Trophoblast cell (in vitro differentiated cells and primary cell): ENCODE measurements at regions not wholly inside any gene's neighbourhood (a gene's known extent, or its start where the extent isn't known, plus 50 kb on each side); places are given as distances from the start of the nearest gene placed in this dataset.
A peak's percentile ranks its signal among the peaks of the same experiment; 100 is the strongest.

ENCODE experiments used
- DNase-seq, 2 donors: peaks; one replicate each; pipeline ENCODE4 v3.0.0-alpha.2; 2016
- H2AFZ ChIP-seq: 2 replicates; pipeline ENCODE4 v1.6.1; 2013; ENCODE audit warnings: low read length, moderate library complexity, mild to moderate bottlenecking; ENCODE audit not compliant: insufficient read depth, poor library complexity
- H2AK5ac ChIP-seq: 2 replicates; pipeline ENCODE4 v1.6.1; 2013; ENCODE audit warnings: mild to moderate bottlenecking, low read length
- H2BK120ac ChIP-seq: 2 replicates; pipeline ENCODE4 v1.6.1; 2013; ENCODE audit warnings: low read length, mild to moderate bottlenecking, moderate library complexity; ENCODE audit not compliant: insufficient read depth, poor library complexity
- H2BK12ac ChIP-seq: 2 replicates; pipeline ENCODE4 v1.6.1; 2013; ENCODE audit warnings: mild to moderate bottlenecking, low read length, moderate library complexity
- H2BK5ac ChIP-seq: 2 replicates; pipeline ENCODE4 v1.6.1; 2013; ENCODE audit warnings: low read length, low read depth, moderate library complexity, mild to moderate bottlenecking; ENCODE audit not compliant: poor library complexity
- H3K14ac ChIP-seq: 2 replicates; pipeline ENCODE4 v1.6.1; 2013; ENCODE audit warnings: mild to moderate bottlenecking, low read length
- H3K18ac ChIP-seq: 2 replicates; pipeline ENCODE4 v1.6.1; 2013; ENCODE audit warnings: mild to moderate bottlenecking, low read length
- H3K23ac ChIP-seq: 2 replicates; pipeline ENCODE4 v1.6.1; 2013; ENCODE audit warnings: low read length
- H3K27ac ChIP-seq: 2 replicates; pipeline ENCODE4 v1.5.1; 2013; ENCODE audit warnings: low read depth, mild to moderate bottlenecking, inconsistent platforms, low read length, moderate library complexity
- H3K27me3 ChIP-seq: 2 replicates; pipeline ENCODE4 v1.6.1; 2013; ENCODE audit warnings: inconsistent platforms, mild to moderate bottlenecking, low read length, moderate library complexity; ENCODE audit not compliant: insufficient read depth
- H3K36me3 ChIP-seq, 2 experiments: 1 replicate in 1 of 2; 2 replicates in 1 of 2; pipeline ENCODE4 v1.6.1; 2013; ENCODE audit warnings: low read length in 2 of 2, mild to moderate bottlenecking in 2 of 2, moderate library complexity in 1 of 2; ENCODE audit not compliant: insufficient read depth in 2 of 2, control insufficient read depth in 1 of 2
- H3K4ac ChIP-seq: 2 replicates; pipeline ENCODE4 v1.6.1; 2013; ENCODE audit warnings: low read depth, mild to moderate bottlenecking, low read length, moderate library complexity
- H3K4me1 ChIP-seq, 2 experiments: 1 replicate in 1 of 2; 2 replicates in 1 of 2; pipeline ENCODE4 v1.6.1; 2013; ENCODE audit warnings: low read length in 2 of 2, mild to moderate bottlenecking in 2 of 2, moderate library complexity in 1 of 2; ENCODE audit not compliant: insufficient read depth in 2 of 2, control insufficient read depth in 1 of 2
- H3K4me2 ChIP-seq: 2 replicates; pipeline ENCODE4 v1.6.1; 2013; ENCODE audit warnings: inconsistent platforms, mild to moderate bottlenecking, low read length, moderate library complexity
- H3K4me3 ChIP-seq: 2 replicates; pipeline ENCODE4 v1.5.1; 2013; ENCODE audit warnings: mild to moderate bottlenecking, low read depth, low read length, inconsistent platforms
- H3K79me1 ChIP-seq: one replicate; pipeline ENCODE4 v1.6.1; 2013; ENCODE audit warnings: low read length
- H3K79me2 ChIP-seq: 2 replicates; pipeline ENCODE4 v1.6.1; 2013; ENCODE audit warnings: low read length, mild to moderate bottlenecking; ENCODE audit not compliant: control insufficient read depth, insufficient read depth, poor library complexity
- H3K9ac ChIP-seq: 2 replicates; pipeline ENCODE4 v1.6.1; 2013; ENCODE audit warnings: mild to moderate bottlenecking, low read length
- H3K9me3 ChIP-seq: 2 replicates; pipeline ENCODE4 v1.6.1; 2013; ENCODE audit warnings: low read depth, mild to moderate bottlenecking, control low read depth, inconsistent platforms, low read length; ENCODE audit not compliant: insufficient read depth
- H4K12ac ChIP-seq: 2 replicates; pipeline ENCODE4 v1.6.1; 2013; ENCODE audit warnings: low read depth, mild to moderate bottlenecking, low read length, moderate library complexity
- H4K8ac ChIP-seq: 2 replicates; pipeline ENCODE4 v1.6.1; 2013; ENCODE audit warnings: low read depth, mild to moderate bottlenecking, low read length, moderate library complexity
- H4K91ac ChIP-seq: one replicate; pipeline ENCODE4 v1.6.1; 2013; ENCODE audit warnings: low read depth, mild to moderate bottlenecking, low read length, moderate library complexity
- WGBS: extraction: QIAGEN DNeasy Blood & Tissue Kit; methylation state at CpG from one replicate; pipeline ENCODE4 v1.1.7; 2013; ENCODE audit warnings: missing lambda C conversion rate; ENCODE audit not compliant: insufficient read length, insufficient coverage; ENCODE audit errors: extremely low coverage; 5-methylcytosine and 5-hydroxymethylcytosine counted together

DNA sequence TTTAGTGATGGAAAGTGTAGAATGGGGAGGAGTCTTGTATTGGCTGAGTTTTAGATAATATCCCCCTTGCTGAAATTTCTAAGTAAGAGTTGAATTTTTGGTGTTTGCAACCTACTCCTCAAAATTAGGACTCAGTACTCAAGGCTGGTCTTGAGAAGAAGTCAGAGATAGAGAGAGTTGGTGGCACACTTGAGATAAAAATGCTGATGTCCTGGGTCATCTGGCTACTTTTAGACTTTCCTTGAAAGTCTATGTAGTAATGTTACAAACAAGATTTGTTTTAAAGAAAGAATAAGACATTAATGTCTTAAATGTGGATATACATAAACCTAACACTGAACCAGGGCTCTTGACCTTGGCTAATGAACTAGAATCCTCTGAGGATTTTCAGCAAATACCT lies 62.5 kb upstream of the MLIP start:
- H3K27ac ChIP-seq = no peak overlapping the region
- no peak overlapping the region for H4K8ac ChIP-seq
- H3K14ac ChIP-seq = no peak overlapping the region
- no peak overlapping the region for H4K91ac ChIP-seq
- H3K23ac ChIP-seq = no peak overlapping the region
- no peaks in the 10 kb centered on the region for H3K9me3 ChIP-seq
- H3K18ac ChIP-seq = no peak overlapping the region
- no peaks in the 10 kb centered on the region for H3K27me3 ChIP-seq
- no peak overlapping the region for H3K4me3 ChIP-seq
- H2BK5ac ChIP-seq = no peak overlapping the region
- no peak overlapping the region for H3K9ac ChIP-seq
- no peak overlapping the region for H2BK120ac ChIP-seq
- no peaks in the 10 kb centered on the region for H3K36me3 ChIP-seq
- no peak overlapping the region for H2BK12ac ChIP-seq
- H2AFZ ChIP-seq = no peak overlapping the region
- H3K79me2 ChIP-seq = no peaks in the 10 kb centered on the region
- no peak overlapping the region for H3K4ac ChIP-seq
- no peak overlapping the region for H2AK5ac ChIP-seq
- no peaks in the 10 kb centered on the region for H3K4me1 ChIP-seq
- H4K12ac ChIP-seq = no peak overlapping the region
- no peaks in the 10 kb centered on the region for H3K79me1 ChIP-seq
- no peak for DNase-seq
- H3K4me2 ChIP-seq = no peak overlapping the region

DNA sequence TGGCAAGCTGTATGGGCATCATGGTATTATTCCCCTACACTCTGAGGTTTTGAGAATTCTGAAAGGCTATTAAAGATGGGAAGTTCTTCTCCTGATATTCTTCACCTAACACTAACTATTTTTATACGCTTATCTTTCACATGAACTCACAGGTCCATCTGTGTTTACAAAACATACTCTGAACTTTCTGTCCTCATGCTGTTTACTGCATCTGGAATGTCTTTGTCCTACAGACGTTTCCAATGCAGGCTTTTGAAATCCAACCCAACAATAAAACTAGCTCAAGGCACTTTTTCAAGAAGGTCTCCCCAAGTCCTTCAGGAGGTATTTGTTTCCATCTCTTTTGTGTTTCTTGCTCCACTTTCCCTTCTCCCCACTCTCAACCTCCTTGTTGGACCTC lies 60.5 kb upstream of the MLIP start:
- no peaks in the 10 kb centered on the region for H3K79me2 ChIP-seq
- no peak for DNase-seq
- no peak overlapping the region for H3K18ac ChIP-seq
- H3K4me1 ChIP-seq = no peaks in the 10 kb centered on the region
- no peak overlapping the region for H2AFZ ChIP-seq
- no peak overlapping the region for H2BK5ac ChIP-seq
- no peak overlapping the region for H3K4me2 ChIP-seq
- H2BK120ac ChIP-seq = no peak overlapping the region
- no peak overlapping the region for H3K4me3 ChIP-seq
- H3K14ac ChIP-seq = no peak overlapping the region
- H3K27me3 ChIP-seq = no peaks in the 10 kb centered on the region
- H2AK5ac ChIP-seq = no peak overlapping the region
- H3K4ac ChIP-seq = no peak overlapping the region
- H3K9me3 ChIP-seq = no peaks in the 10 kb centered on the region
- H3K9ac ChIP-seq = no peak overlapping the region
- no peaks in the 10 kb centered on the region for H3K79me1 ChIP-seq
- no peak overlapping the region for H3K27ac ChIP-seq
- no peak overlapping the region for H3K23ac ChIP-seq
- no peaks in the 10 kb centered on the region for H3K36me3 ChIP-seq
- H4K8ac ChIP-seq = no peak overlapping the region
- H4K91ac ChIP-seq = no peak overlapping the region
- no peak overlapping the region for H4K12ac ChIP-seq
- WGBS = no CpG with 5 or more reads among the region's 2 CpGs
- H2BK12ac ChIP-seq = no peak overlapping the region

- no peak overlapping the region for H2BK120ac ChIP-seq
- H3K4ac ChIP-seq = no peak overlapping the region
- peak; percentile 43 to 71 for DNase-seq
- H2BK12ac ChIP-seq = no peak overlapping the region
- H4K12ac ChIP-seq = no peak overlapping the region
- H3K27me3 ChIP-seq = no peaks in the 10 kb centered on the region
- no peak overlapping the region for H3K27ac ChIP-seq
- no peak overlapping the region for H4K91ac ChIP-seq
- no peak overlapping the region for H2BK5ac ChIP-seq
- no peak overlapping the region for H3K14ac ChIP-seq
- no peak overlapping the region for H3K23ac ChIP-seq
- no peak overlapping the region for H4K8ac ChIP-seq
- no peaks in the 10 kb centered on the region for H3K36me3 ChIP-seq
- no peak overlapping the region for H3K4me2 ChIP-seq
- no peaks in the 10 kb centered on the region for H3K79me2 ChIP-seq
- no peaks in the 10 kb centered on the region for H3K4me1 ChIP-seq
- H3K9ac ChIP-seq = no peak overlapping the region
- H3K79me1 ChIP-seq = no peaks in the 10 kb centered on the region
- no peaks in the 10 kb centered on the region for H3K9me3 ChIP-seq
- H2AK5ac ChIP-seq = no peak overlapping the region
- H3K4me3 ChIP-seq = no peak overlapping the region
- WGBS = no CpG with 5 or more reads among the region's 4 CpGs
- H3K18ac ChIP-seq = no peak overlapping the region
- H2AFZ ChIP-seq = no peak overlapping the region
These were observed 57.3 kb upstream of the MLIP start for GRCh38 chr6:54053881-54054391.

- H3K4me1 ChIP-seq = no peaks in the 10 kb centered on the region
- H3K14ac ChIP-seq = no peak overlapping the region
- no peaks in the 10 kb centered on the region for H3K9me3 ChIP-seq
- no peak overlapping the region for H2AK5ac ChIP-seq
- no peak for DNase-seq
- no peak overlapping the region for H3K27ac ChIP-seq
- no peak overlapping the region for H4K8ac ChIP-seq
- no peaks in the 10 kb centered on the region for H3K79me2 ChIP-seq
- no peak overlapping the region for H3K4me3 ChIP-seq
- H2BK120ac ChIP-seq = no peak overlapping the region
- H4K12ac ChIP-seq = no peak overlapping the region
- no peak overlapping the region for H3K9ac ChIP-seq
- no peak overlapping the region for H2BK12ac ChIP-seq
- H3K79me1 ChIP-seq = no peaks in the 10 kb centered on the region
- H2BK5ac ChIP-seq = no peak overlapping the region
- H4K91ac ChIP-seq = no peak overlapping the region
- no CpG with 5 or more reads among the region's 3 CpGs for WGBS
- no peak overlapping the region for H3K4ac ChIP-seq
- no peak overlapping the region for H2AFZ ChIP-seq
- H3K4me2 ChIP-seq = no peak overlapping the region
- H3K36me3 ChIP-seq = no peaks in the 10 kb centered on the region
- no peak overlapping the region for H3K18ac ChIP-seq
- no peak overlapping the region for H3K23ac ChIP-seq
- no peaks in the 10 kb centered on the region for H3K27me3 ChIP-seq
These were observed 55.1 kb upstream of the MLIP start for GRCh38 chr6:54056105-54056504.
